H1 (cell line): ENCODE measurements at regions not wholly inside any gene's neighbourhood (a gene's known extent, or its start where the extent isn't known, plus 50 kb on each side); places are given as distances from the start of the nearest gene placed in this dataset.

Experiments used
- TAF1 ChIP-seq: IDR thresholded peaks from 2 replicates; pipeline ENCODE4 v1.6.1; 2011; ENCODE audit warnings: mild to moderate bottlenecking, low read depth, low read length
- TF ChIP-seq, protein P1 (sequence below), 3 experiments: IDR thresholded peaks; 1 replicate in 2 of 3; 2 replicates in 1 of 3; pipeline versions ENCODE4 v1.5.1 to v1.6.1; 2011; ENCODE audit warnings: low read length in 3 of 3, mild to moderate bottlenecking in 3 of 3, inconsistent platforms in 2 of 3, low read depth in 1 of 3, moderate library complexity in 1 of 3; ENCODE audit not compliant: insufficient read depth in 1 of 3; ENCODE audit errors: control extremely low read depth in 1 of 3

GRCh38 chr13:79645569-79645968 is 164.6 kb downstream of the NDFIP2 start (continued):
- TF ChIP-seq, protein P1, sequence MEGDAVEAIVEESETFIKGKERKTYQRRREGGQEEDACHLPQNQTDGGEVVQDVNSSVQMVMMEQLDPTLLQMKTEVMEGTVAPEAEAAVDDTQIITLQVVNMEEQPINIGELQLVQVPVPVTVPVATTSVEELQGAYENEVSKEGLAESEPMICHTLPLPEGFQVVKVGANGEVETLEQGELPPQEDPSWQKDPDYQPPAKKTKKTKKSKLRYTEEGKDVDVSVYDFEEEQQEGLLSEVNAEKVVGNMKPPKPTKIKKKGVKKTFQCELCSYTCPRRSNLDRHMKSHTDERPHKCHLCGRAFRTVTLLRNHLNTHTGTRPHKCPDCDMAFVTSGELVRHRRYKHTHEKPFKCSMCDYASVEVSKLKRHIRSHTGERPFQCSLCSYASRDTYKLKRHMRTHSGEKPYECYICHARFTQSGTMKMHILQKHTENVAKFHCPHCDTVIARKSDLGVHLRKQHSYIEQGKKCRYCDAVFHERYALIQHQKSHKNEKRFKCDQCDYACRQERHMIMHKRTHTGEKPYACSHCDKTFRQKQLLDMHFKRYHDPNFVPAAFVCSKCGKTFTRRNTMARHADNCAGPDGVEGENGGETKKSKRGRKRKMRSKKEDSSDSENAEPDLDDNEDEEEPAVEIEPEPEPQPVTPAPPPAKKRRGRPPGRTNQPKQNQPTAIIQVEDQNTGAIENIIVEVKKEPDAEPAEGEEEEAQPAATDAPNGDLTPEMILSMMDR (IDR thresholded peaks at IDR 0.05; ENCODE audit: control extremely low read depth in 1 of 3, insufficient read depth in 1 of 3, low read depth in 1 of 3, low read length in 3 of 3): no peak
- TF ChIP-seq TAF1: no peak
